HG03097 (cell line): ENCODE measurements at regions not wholly inside any gene's neighbourhood (a gene's known extent, or its start where the extent isn't known, plus 50 kb on each side); places are given as distances from the start of the nearest gene placed in this dataset.

Experiments used
- ATAC-seq: cut with Tn5 transposase; IDR thresholded peaks from one replicate; pipeline ENCODE4 v1.9.1; 2021; ENCODE audit not compliant: unreplicated experiment, low FRiP score

DNA sequence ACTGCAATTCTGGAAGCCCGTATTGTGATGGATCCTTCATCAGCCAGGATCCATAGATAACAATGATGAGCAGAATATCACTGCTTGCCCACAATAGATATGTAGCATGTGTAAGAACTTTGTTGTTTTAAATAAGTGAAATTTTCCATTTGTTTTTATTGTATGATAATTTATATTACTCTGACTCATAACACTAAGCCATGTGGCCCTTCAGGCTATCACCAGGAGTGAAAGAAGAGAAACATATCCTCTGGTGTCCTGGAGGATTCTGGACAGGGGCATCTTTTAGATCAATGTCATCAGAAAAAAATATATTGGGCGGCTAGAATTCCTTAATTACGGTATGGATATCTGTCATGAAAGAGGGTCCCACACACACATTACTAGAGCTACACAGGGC, 167.5 kb downstream of the SLC6A15 start:
- ATAC-seq: no peak

GRCh38 chr12:84741692-84742091, 170.9 kb downstream of the SLC6A15 start:
- no peak for ATAC-seq

GRCh38 chr12:84741031-84741430, 171.6 kb downstream of the SLC6A15 start:
- ATAC-seq: no peak

DNA sequence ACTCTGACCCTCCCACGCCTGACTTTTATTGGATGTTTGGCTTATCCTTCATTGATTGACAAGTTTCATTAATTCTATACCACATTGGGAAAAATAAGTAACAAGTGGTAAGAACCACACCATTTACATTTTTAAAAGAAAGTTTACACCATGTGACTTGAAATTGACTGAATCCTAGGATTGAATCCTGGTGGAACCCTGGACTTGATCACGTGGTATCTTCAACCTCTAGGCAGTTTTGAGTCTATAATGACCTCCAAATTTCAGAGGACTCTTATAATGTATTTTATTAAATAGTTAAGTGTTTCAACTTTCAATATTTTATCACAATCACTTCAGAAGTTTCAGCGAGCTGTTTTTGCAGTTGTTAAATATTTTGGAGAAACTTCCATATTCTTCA, 172.0 kb downstream of the SLC6A15 start:
- ATAC-seq: no peak

DNA sequence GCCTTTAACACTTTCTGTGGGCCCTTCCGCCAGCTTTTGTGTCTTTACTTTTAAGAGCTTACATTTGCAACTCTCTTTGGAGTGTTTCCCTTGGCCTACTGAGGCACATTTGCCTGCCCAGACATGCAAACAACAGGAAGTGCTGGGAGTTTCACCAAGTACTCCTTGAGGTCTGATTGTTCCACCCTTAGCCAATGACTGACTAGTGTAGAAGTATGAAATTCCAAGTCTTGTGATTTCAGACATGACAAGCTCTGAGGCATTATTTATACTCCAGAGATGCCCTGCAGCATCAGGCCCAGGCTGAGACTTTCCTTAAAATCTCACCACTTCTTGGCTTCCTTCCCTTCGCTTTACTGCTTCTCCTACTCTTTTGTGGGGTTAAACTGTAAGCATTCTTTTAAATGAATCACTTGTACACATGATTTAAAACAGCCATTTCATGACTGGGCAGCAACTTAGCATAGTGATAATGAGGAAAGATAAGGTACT, 174.1 kb downstream of the SLC6A15 start:
- ATAC-seq: no peak

DNA sequence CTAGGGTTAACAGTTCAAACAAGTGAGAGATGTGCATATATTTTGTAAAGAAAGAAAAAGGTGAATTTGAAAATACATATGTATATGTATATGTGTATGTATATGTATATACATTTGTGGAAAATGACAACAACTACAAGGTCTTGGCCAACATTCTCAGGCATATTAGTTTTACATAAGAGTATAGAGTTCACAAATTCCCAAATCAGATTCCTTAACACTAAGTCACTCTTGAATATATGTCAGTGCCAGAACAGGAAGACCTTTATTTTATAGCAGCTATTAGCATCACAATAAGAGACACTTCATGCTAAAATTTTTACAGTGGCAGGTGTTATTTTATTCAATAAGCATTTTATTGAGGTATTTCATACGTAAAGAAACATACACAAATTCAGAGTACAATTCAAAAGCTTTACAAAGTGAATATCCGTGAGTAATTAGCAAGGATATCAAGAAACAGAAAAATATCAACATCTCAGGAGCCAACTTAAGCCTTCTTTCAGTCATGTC, 179.7 kb downstream of the SLC6A15 start:
- no peak for ATAC-seq

DNA sequence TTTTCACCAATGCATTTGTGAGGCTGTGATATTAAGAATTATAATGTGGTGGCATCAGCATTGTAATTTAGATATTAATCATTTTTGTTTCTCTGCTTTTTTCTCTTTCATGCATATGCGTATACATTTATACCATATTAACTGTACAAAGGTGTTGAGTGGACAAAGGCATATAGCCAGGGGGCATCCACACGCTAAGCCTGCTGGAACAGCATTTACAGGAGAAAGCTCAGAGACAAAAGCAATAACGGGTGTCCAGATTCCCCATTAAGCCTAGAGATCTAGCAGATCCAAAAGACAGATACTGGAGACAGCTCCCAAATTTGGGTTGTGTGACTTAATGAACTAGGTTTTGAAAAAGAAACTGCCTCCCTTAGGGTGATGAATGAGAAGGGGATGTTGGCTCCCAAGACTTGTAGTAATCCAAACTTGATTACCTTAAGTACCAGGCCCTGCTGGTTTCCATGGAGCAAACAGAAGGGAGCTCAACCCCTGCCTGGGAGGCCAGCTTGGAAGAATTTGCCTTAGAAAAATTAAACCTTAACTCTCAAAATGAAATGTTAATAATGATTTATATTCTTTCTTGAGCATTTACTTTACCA, 181.9 kb downstream of the SLC6A15 start:
- ATAC-seq: no peak

GRCh38 chr12:84727961-84728360, 184.6 kb downstream of the SLC6A15 start:
- no peak for ATAC-seq

DNA sequence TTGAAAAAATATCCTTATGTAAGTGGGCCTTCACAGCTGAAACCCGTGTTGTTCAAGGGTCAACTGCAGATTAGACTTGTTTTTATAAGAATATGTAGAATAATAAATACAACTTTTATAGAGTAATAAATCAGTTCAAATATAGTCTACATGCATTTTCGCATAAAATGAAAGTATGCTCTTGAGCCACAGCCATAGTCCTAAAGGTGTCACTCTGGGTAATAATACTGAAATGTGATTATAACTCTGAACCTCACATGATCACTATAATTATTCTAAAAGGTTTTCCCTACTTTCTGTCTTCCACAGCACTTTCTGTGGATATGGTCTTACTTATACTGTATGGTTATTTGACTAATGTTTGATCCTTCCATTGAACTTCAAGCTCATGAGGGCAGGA, 185.8 kb downstream of the SLC6A15 start:
- no peak for ATAC-seq

GRCh38 chr12:84723988-84724387, 188.6 kb downstream of the SLC6A15 start:
- ATAC-seq: no peak

GRCh38 chr12:84719997-84720396, 192.6 kb downstream of the SLC6A15 start:
- ATAC-seq: no peak

DNA sequence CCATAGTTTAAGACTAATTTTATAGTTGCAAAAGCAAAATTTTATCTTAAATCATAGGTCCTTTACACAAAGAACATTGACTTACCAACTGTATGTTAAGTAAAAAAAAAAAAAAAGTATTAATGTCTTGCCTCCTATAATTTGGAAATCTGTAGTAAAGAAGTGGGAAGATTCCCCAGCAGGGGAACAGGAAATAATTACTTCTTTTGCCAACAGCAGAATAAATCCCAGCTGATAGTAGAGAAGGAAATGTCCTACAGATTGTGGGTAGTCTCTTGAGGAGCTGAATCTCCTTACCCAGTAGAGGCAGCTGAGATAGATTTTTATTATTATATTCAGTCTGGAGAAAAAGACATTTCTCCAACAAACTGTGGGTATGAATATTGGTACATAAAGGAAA, 193.7 kb downstream of the SLC6A15 start:
- ATAC-seq: no peak

- no peak for ATAC-seq
Observed at GRCh38 chr12:84712747-84713146, 199.9 kb downstream of the SLC6A15 start.

- ATAC-seq: no peak
Observed at GRCh38 chr12:84706374-84706773, 206.2 kb downstream of the SLC6A15 start.

DNA sequence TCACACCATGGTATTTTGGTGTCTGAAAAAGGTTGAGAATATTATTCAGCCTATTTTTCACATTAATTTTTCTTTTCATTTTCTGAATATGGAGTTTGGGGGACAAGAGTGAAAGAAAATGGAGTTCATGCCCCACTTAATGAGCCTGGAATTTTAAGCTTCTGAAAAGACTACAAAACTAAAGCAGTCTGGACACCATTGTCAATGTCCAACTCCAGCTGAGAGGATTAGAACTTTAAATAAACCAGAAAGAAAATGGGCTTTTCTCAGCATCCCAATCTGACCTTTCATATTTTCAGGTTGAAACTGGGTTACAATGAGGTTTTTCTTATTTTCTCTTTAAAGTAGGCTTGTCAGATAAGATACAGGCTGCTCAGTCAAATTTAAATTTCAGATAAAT, 207.7 kb downstream of the SLC6A15 start:
- ATAC-seq: no peak

DNA sequence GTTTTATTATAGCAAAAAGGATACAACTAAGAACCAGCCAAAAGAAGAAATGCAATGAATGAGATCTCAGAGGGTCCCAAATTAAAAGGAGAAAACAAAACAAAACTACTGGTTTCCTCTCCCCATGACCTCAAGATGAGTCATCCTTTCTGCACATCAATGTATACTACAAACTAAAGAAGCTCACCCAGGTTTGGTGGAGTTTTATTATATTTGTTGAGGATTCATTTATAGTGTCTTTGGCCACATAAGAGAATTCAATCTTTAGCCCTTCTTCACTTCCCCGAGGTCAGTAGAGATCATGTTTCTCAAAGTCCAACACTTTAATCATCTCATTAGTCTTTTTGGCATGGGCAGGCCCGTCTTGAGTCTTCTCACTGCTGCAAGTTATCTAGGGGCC, 210.6 kb downstream of the SLC6A15 start:
- ATAC-seq: no peak

GRCh38 chr12:84701041-84701440, 211.6 kb downstream of the SLC6A15 start:
- no peak for ATAC-seq

DNA sequence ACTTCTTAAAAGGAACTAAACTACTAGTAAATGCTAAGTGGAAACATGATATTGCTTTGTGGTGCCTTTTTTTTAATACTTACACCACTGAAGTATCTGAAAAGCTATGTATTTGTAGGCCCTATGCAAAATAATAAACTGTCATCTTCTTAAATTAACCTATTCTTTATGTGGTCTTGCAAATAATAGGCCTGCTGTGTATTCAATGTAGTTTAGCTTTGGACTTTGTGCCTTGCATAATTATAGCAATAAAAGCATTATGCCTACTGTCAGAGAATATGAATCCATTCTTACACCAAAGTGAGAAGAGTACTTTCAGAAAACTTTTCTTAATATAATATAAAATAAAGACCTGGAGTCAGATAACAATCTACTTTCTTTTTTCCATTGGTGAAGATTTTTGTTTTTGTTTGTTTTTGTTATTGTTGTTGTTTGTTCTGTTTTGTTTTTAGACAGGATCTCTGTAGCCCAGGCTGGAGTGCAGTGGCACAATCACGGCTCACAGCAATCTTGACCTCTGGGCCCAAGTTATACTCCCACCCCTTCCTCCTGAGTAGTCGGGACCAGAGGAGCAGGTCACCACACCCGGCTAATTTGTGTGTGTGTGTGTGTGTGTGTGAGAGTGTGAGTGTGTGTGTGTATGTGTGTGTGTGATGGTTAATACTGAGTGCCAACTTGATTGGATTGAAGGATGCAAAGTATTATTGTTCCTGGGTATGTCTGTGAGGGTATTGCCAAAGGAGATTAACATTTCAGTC, 213.8 kb downstream of the SLC6A15 start:
- ATAC-seq: no peak

DNA sequence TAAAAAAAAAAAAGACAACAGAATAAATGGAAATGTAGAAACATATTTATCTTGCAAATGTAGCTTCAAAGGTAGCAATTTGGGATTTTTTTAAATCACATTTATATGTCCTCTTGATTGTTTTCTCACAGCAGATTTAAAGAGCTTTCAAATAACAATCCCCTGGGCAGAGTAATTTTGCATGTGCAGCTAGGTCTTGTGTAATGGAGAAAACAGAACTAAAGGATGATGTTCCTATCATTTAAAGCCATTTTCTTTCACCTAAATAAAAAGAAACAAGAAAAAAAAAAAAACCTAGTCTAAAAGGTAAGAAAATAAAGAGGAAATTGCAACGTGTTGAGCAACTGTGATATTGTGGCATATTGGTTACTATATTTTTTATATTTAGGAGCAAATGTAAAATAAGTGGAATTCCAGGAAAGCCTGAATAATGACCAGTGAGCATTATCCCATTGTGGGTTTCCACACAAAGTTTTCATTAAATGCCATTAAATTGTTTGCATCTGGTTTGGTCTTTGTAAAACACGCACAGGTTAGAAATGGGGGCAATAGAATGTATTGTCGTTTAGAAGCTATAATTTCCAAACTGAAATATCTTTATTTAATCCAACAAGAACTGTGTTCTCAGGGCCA, 215.6 kb downstream of the SLC6A15 start:
- ATAC-seq: no peak

DNA sequence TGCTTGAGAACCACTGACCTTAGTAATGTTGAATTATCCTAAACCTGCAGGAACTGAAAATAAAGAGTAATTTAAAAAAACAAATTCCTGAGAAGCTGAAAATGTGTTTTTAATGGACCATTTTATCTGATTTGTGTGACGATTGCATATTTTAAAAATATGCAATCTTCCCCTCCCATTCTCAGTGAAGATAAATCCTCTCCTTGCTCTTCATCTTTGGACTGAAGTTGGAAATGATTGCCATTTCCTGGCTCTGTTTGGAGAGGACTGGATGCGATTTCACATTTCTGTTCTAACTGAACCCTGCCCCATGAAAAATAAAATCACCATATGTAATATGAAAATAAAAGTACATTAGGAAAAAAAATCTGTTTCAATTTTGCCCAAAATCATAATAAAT, 216.3 kb downstream of the SLC6A15 start:
- no peak for ATAC-seq

DNA sequence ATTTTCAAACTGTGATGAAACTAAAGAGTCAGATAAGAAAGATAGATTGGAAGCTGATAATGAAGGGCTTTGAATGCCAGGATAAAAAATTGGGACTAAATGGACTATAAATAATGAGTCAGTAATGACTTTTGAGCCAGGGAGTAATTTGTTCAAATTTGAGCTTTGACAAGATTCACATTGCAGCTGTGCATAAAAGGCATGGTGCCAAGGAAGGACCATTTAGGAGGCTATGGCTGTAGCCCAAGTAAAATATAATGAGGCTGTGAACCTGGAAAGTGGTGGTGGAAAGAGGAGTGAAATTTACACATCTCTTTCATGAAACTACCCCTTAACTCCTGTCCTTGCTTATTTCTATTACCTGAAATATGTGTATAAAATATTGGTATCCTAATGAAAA, 218.5 kb downstream of the SLC6A15 start:
- ATAC-seq: no peak

DNA sequence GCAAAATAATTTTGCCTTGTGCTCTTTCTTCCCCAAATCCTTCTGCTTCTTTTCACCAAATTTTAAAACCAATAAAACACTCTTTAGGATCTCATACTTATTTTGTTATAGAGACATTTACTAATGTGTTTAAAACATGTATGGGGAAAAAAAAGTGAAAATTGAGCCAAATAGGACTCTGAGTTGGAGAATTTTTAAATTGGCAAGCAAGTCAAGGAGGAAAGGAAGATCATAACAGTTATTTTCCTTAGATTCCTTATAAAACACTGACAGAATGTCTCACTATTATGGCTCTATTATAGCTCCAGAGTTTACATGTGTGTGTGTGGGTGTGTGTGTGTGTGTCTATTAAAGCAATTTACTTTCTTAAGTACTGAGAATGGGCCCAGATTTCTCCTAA, 220.5 kb downstream of the SLC6A15 start:
- ATAC-seq: no peak
